H1 (cell line): ENCODE measurements at regions not wholly inside any gene's neighbourhood (a gene's known extent, or its start where the extent isn't known, plus 50 kb on each side); places are given as distances from the start of the nearest gene placed in this dataset.

ENCODE experiments used
- CTCF ChIA-PET: fragments of 300-600 bp; sonication (Branson Sonifier 250); formaldehyde crosslinking; loops from one replicate; lab custom pipeline; 2021; ENCODE audit not compliant: partially characterized antibody; lab: Charles Lee
- POLR2A ChIA-PET: fragments of 300-600 bp; sonication (Branson Sonifier 250); formaldehyde crosslinking; loops from one replicate; lab custom pipeline; 2021; ENCODE audit warnings: inconsistent platforms; ENCODE audit not compliant: partially characterized antibody; lab: Charles Lee
- DNase-seq, 2 experiments: peaks; one replicate each; pipeline versions ENCODE4 v3.0.0 to v3.0.0-alpha.2; 2010 to 2022; ENCODE audit warnings: low spot score in 2 of 2, low read depth in 1 of 2, mixed read lengths in 1 of 2
- FAIRE-seq: peaks from 2 replicates; lab custom pipeline; 2011; peaks lifted over from hg19 to GRCh38; lab: Jason Lieb, UNC
- H2AFZ ChIP-seq: 2 replicates; pipeline ENCODE4 v1.8.1; 2012; ENCODE audit warnings: low read length, inconsistent platforms
- H2AK5ac ChIP-seq: 2 replicates; pipeline ENCODE4 v1.6.1; 2013; ENCODE audit warnings: low read depth, low read length
- H2BK120ac ChIP-seq: replicated peaks from 2 replicates; pipeline ENCODE3; 2013; ENCODE audit warnings: low read depth, low read length, inconsistent platforms
- H2BK12ac ChIP-seq: 2 replicates; pipeline ENCODE4 v1.6.1; 2013; ENCODE audit warnings: low read depth, low read length
- H2BK15ac ChIP-seq: 2 replicates; pipeline ENCODE4 v1.6.1; 2013; ENCODE audit warnings: low read length
- H2BK20ac ChIP-seq: 2 replicates; pipeline ENCODE4 v1.6.1; 2013; ENCODE audit warnings: low read length
- H2BK5ac ChIP-seq: 2 replicates; pipeline ENCODE4 v1.6.1; 2013; ENCODE audit warnings: low read depth, low read length
- H3K14ac ChIP-seq: 2 replicates; pipeline ENCODE4 v1.6.1; 2013; ENCODE audit warnings: inconsistent platforms; ENCODE audit not compliant: insufficient read length
- H3K18ac ChIP-seq: 2 replicates; pipeline ENCODE4 v1.6.1; 2013; ENCODE audit warnings: low read length; ENCODE audit errors: extremely low read depth
- H3K23ac ChIP-seq: 2 replicates; pipeline ENCODE4 v1.6.1; 2013; ENCODE audit warnings: inconsistent platforms; ENCODE audit not compliant: insufficient read length
- H3K23me2 ChIP-seq: 2 replicates; pipeline ENCODE4 v1.6.1; 2013; ENCODE audit warnings: low read depth, low read length
- H3K27ac ChIP-seq: 2 replicates; pipeline ENCODE4 v1.6.1; 2011; ENCODE audit warnings: low read depth, low read length, inconsistent platforms
- H3K27me3 ChIP-seq, 4 experiments: replicated peaks in 1 of 4; 1 replicate in 1 of 4; 2 replicates in 3 of 4; pipeline versions ENCODE4 v1.6.1 to v1.8.1; 2011 to 2013; ENCODE audit warnings: low read length in 3 of 4, mild to moderate bottlenecking in 3 of 4, inconsistent platforms in 2 of 4, mixed read lengths in 2 of 4, moderate library complexity in 1 of 4; ENCODE audit not compliant: control insufficient read depth in 3 of 4, insufficient read depth in 3 of 4; ENCODE audit errors: extremely low read depth in 1 of 4
- H3K36me3 ChIP-seq, 4 experiments: 2 replicates each; pipeline versions ENCODE4 v1.6.1 to v1.8.1; 2011 to 2013; ENCODE audit warnings: mild to moderate bottlenecking in 4 of 4, low read length in 3 of 4, moderate library complexity in 2 of 4, control low read depth in 1 of 4, inconsistent platforms in 1 of 4; ENCODE audit not compliant: insufficient read depth in 4 of 4, control insufficient read depth in 2 of 4
- H3K4ac ChIP-seq: replicated peaks from 2 replicates; pipeline ENCODE3; 2013; ENCODE audit warnings: low read length, low read depth, mixed read lengths, inconsistent platforms; ENCODE audit not compliant: insufficient read length
- H3K4me1 ChIP-seq, 4 experiments: replicated peaks in 1 of 4; 1 replicate in 1 of 4; 2 replicates in 3 of 4; pipeline versions ENCODE4 v1.6.1 to v1.8.1; 2011 to 2013; ENCODE audit warnings: low read length in 3 of 4, inconsistent platforms in 2 of 4, mixed read lengths in 1 of 4; ENCODE audit not compliant: insufficient read depth in 4 of 4, control insufficient read depth in 3 of 4
- H3K4me2 ChIP-seq, 2 experiments: 2 replicates each; pipeline versions ENCODE4 v1.6.1 to v1.8.1; 2011 to 2013; ENCODE audit warnings: low read depth in 2 of 2, low read length in 2 of 2, control low read depth in 1 of 2, inconsistent platforms in 1 of 2, mild to moderate bottlenecking in 1 of 2; ENCODE audit not compliant: insufficient read depth in 1 of 2
- H3K4me3 ChIP-seq, 4 experiments: fragments of 200-600, 300-600 bp in 1 of 4; sonication (generic), shearing (Covaris generic), sonication (Bioruptor Twin) in 1 of 4; 2 replicates each; pipeline versions ENCODE4 v1.5.1 to v1.8.1; 2011 to 2016; ENCODE audit warnings: low read length in 4 of 4, low read depth in 3 of 4, control low read depth in 2 of 4, inconsistent platforms in 2 of 4, mild to moderate bottlenecking in 2 of 4, mixed read lengths in 1 of 4, moderate library complexity in 1 of 4; ENCODE audit not compliant: insufficient read depth in 2 of 4; ENCODE audit errors: extremely low read depth in 1 of 4
- H3K56ac ChIP-seq: replicated peaks from 2 replicates; pipeline ENCODE3; 2013; ENCODE audit warnings: low read depth, mild to moderate bottlenecking, mixed read lengths, low read length, inconsistent platforms; ENCODE audit not compliant: insufficient read length
- H3K79me1 ChIP-seq: 2 replicates; pipeline ENCODE4 v1.6.1; 2013; ENCODE audit warnings: low read depth, low read length, control low read depth
- H3K79me2 ChIP-seq, 2 experiments: 2 replicates each; pipeline versions ENCODE4 v1.6.1 to v1.8.1; 2012 to 2013; ENCODE audit warnings: low read length in 2 of 2, mild to moderate bottlenecking in 2 of 2, inconsistent platforms in 1 of 2; ENCODE audit not compliant: insufficient read depth in 2 of 2, control insufficient read depth in 1 of 2
- H3K9ac ChIP-seq, 4 experiments: replicated peaks in 1 of 4; 1 replicate in 1 of 4; 2 replicates in 3 of 4; pipeline versions ENCODE4 v1.6.1 to v1.8.1; 2011 to 2013; ENCODE audit warnings: low read depth in 3 of 4, low read length in 3 of 4, control low read depth in 2 of 4, mild to moderate bottlenecking in 2 of 4, moderate library complexity in 2 of 4, inconsistent platforms in 1 of 4; ENCODE audit errors: extremely low read depth in 1 of 4
- H3K9me3 ChIP-seq, 2 experiments: 2 replicates each; pipeline versions ENCODE4 v1.6.1 to v1.8.1; 2012 to 2013; ENCODE audit warnings: mild to moderate bottlenecking in 2 of 2, moderate library complexity in 2 of 2, control low read depth in 1 of 2, inconsistent platforms in 1 of 2, low read depth in 1 of 2, low read length in 1 of 2, mixed read lengths in 1 of 2; ENCODE audit not compliant: insufficient read depth in 2 of 2
- H4K20me1 ChIP-seq, 2 experiments: replicated peaks in 1 of 2; 2 replicates each; pipeline versions ENCODE3 to v1.8.1; 2011 to 2013; ENCODE audit warnings: inconsistent platforms in 2 of 2, low read length in 2 of 2, mild to moderate bottlenecking in 1 of 2; ENCODE audit not compliant: insufficient read depth in 2 of 2, control insufficient read depth in 1 of 2
- H4K5ac ChIP-seq: 2 replicates; pipeline ENCODE4 v1.6.1; 2013; ENCODE audit warnings: low read length, low read depth, mixed read lengths, inconsistent platforms; ENCODE audit not compliant: insufficient read length
- H4K8ac ChIP-seq: 2 replicates; pipeline ENCODE4 v1.8.0; 2013; ENCODE audit warnings: mild to moderate bottlenecking, moderate library complexity, low read length, inconsistent platforms; ENCODE audit not compliant: insufficient read depth; ENCODE audit errors: extremely low read depth
- H4K91ac ChIP-seq: replicated peaks from 2 replicates; pipeline ENCODE3; 2013; ENCODE audit warnings: low read length, mixed read lengths, inconsistent platforms; ENCODE audit not compliant: insufficient read length
- CHD1 ChIP-seq: IDR thresholded peaks from 2 replicates; pipeline ENCODE4 v1.6.1; 2012; ENCODE audit warnings: low read depth, low read length, improper control_type of control experiment
- GABPA ChIP-seq: IDR thresholded peaks from 2 replicates; pipeline ENCODE4 v1.6.1; 2011; ENCODE audit warnings: mild to moderate bottlenecking, low read length, moderate library complexity, borderline replicate concordance; ENCODE audit not compliant: insufficient read depth
- HDAC2 ChIP-seq, 2 experiments: fragments of 300-600 bp in 1 of 2; sonication (generic) in 1 of 2; IDR thresholded peaks; 2 replicates each; pipeline ENCODE4 v1.6.1; 2011 to 2012; ENCODE audit warnings: low read depth in 2 of 2, low read length in 2 of 2, mild to moderate bottlenecking in 2 of 2, moderate library complexity in 2 of 2, borderline replicate concordance in 1 of 2, inconsistent platforms in 1 of 2
- NANOG ChIP-seq: IDR thresholded peaks from 2 replicates; pipeline ENCODE4 v1.6.1; 2011; ENCODE audit warnings: low read length, low read depth, mild to moderate bottlenecking, inconsistent platforms; ENCODE audit not compliant: insufficient read depth, poor library complexity, severe bottlenecking
- PHF8 ChIP-seq: fragments of 200-600 bp; sonication (generic); conservative IDR thresholded peaks from 2 replicates; pipeline ENCODE4 v1.7.1; 2012; ENCODE audit warnings: low read depth, mild to moderate bottlenecking, inconsistent platforms, low read length, moderate library complexity
- POLR2A ChIP-seq, 2 experiments: IDR thresholded peaks; 1 replicate in 1 of 2; 2 replicates in 1 of 2; pipeline ENCODE4 v1.6.1; 2011; ENCODE audit warnings: low read depth in 2 of 2, low read length in 2 of 2, mild to moderate bottlenecking in 2 of 2; ENCODE audit errors: control extremely low read depth in 1 of 2
- POLR2AphosphoS5 ChIP-seq: IDR thresholded peaks from 2 replicates; pipeline ENCODE4 v1.6.1; 2011; ENCODE audit warnings: low read depth, low read length
- TAF1 ChIP-seq: IDR thresholded peaks from 2 replicates; pipeline ENCODE4 v1.6.1; 2011; ENCODE audit warnings: mild to moderate bottlenecking, low read depth, low read length
- WGBS, 2 experiments: shearing (Covaris generic) in 1 of 2; methylation state at CpG; one replicate each; pipeline versions ENCODE4 v1.1.6 to v1.1.7; 2013 to 2015; ENCODE audit warnings: low lambda C conversion rate in 2 of 2, mixed read lengths in 2 of 2, inconsistent platforms in 1 of 2, low coverage in 1 of 2, missing lambda C conversion rate in 1 of 2; ENCODE audit not compliant: insufficient replicate concordance in 2 of 2, insufficient coverage in 1 of 2, insufficient read length in 1 of 2; ENCODE audit errors: extremely low coverage in 1 of 2, missing lambda C conversion rate in 1 of 2; 5-methylcytosine and 5-hydroxymethylcytosine counted together

- no peaks in the 10 kb centered on the region for H3K79me1 ChIP-seq
- FAIRE-seq (no peak), DNase-seq (no peak)
- ChIA-PET CTCF (no interaction called here), POLR2A (no interaction called here)
- H3K9me3 ChIP-seq: peaks cover 9 to 24% of the 10 kb centered on the region in 2 experiments
- H3K18ac ChIP-seq: no peak overlapping the region
- H4K20me1 ChIP-seq: no peaks in the 10 kb centered on the region
- H3K4ac ChIP-seq: no peak overlapping the region
- H3K4me1 ChIP-seq: no peaks in the 10 kb centered on the region
- H2BK15ac ChIP-seq: no peak overlapping the region
- H2AK5ac ChIP-seq: no peak overlapping the region
- no peak overlapping the region for H2BK20ac ChIP-seq
- H3K14ac ChIP-seq: no peak overlapping the region
- H2BK5ac ChIP-seq: no peak overlapping the region
- 88% methylated on average over 6 of the region's 6 CpGs; no CpG with 5 or more reads in 1 of the 2 experiments for WGBS, 2 experiments
- H4K5ac ChIP-seq: no peak overlapping the region
- no peak overlapping the region for H3K4me2 ChIP-seq
- H2BK12ac ChIP-seq: no peak overlapping the region
- H3K27ac ChIP-seq: no peak overlapping the region
- no peaks in the 10 kb centered on the region for H3K23me2 ChIP-seq
- H4K91ac ChIP-seq: no peak overlapping the region
- H3K27me3 ChIP-seq: no peaks in the 10 kb centered on the region
- no peaks in the 10 kb centered on the region for H3K36me3 ChIP-seq
- no peak overlapping the region for H3K4me3 ChIP-seq
- H3K9ac ChIP-seq: no peak overlapping the region
- no peak overlapping the region for H3K23ac ChIP-seq
- no peak overlapping the region for H2AFZ ChIP-seq
- no peak overlapping the region for H2BK120ac ChIP-seq
- no peak overlapping the region for H4K8ac ChIP-seq
- no peak overlapping the region for H3K56ac ChIP-seq
- H3K79me2 ChIP-seq: no peaks in the 10 kb centered on the region
- no peak for TF ChIP-seq HDAC2 (IDR thresholded peaks at IDR 0.05; ENCODE audit: borderline replicate concordance in 1 of 2, low read depth in 2 of 2, low read length in 2 of 2)
- no peak for TF ChIP-seq GABPA
- no peak for TF ChIP-seq CHD1
- no peak for TF ChIP-seq PHF8
- TF ChIP-seq TAF1: no peak
- TF ChIP-seq POLR2AphosphoS5: no peak
- TF ChIP-seq POLR2A (IDR thresholded peaks at IDR 0.05; ENCODE audit: control extremely low read depth in 1 of 2, low read depth in 2 of 2, low read length in 2 of 2): no peak
- no peak for TF ChIP-seq NANOG
Observed at GRCh38 chr9:64128572-64128971, 1156.4 kb downstream of the FOXD4L5 start.
